CD4-positive, alpha-beta T cell treated with Interleukin-12 subunit alpha and Interleukin-12 subunit beta, for 1 hour (primary cell): ENCODE measurements at regions not wholly inside any gene's neighbourhood (a gene's known extent, or its start where the extent isn't known, plus 50 kb on each side); places are given as distances from the start of the nearest gene placed in this dataset.
"Not testable (repeated sequence)": the region's sequence is repeated elsewhere in the genome, so short reads cannot be mapped to it uniquely, and the experiment has no call there.

Experiments used
- DNase-seq: peaks from one replicate; pipeline ENCODE4 v3.0.0-alpha.2; 2020

DNA sequence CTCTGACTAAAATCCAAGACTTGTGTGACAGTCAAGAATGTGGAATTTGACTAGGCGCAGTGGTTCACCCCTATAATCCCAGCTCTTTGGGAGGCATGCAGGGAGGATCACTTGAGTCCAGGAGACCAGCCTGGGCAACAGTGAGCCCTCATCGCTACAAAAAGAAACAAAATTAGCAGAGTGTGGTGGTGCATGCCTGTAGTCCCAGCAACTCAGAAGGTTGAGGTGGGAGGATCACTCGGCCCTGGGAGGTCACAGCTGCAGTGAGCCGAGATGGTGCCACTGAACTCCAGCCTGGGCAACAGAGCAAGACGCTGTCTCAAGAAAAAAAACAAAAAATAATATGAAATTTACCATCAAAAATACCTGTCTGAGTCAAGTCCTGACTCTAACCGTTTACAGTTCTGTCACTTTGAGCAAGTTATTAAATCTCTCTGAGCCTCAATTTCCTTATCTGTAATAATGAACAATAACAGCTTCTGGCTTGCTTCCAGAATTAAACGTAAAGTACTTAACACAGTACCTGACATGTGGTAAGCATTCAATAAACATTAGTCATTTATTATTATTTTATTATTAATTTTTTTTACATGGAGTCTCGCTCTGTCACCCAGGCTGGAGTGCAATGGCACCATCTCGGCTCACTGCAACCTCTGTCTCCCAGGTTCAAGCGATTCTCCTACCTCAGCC, 204.6 kb upstream of the TSC22D1 start:
- no peak for DNase-seq

DNA sequence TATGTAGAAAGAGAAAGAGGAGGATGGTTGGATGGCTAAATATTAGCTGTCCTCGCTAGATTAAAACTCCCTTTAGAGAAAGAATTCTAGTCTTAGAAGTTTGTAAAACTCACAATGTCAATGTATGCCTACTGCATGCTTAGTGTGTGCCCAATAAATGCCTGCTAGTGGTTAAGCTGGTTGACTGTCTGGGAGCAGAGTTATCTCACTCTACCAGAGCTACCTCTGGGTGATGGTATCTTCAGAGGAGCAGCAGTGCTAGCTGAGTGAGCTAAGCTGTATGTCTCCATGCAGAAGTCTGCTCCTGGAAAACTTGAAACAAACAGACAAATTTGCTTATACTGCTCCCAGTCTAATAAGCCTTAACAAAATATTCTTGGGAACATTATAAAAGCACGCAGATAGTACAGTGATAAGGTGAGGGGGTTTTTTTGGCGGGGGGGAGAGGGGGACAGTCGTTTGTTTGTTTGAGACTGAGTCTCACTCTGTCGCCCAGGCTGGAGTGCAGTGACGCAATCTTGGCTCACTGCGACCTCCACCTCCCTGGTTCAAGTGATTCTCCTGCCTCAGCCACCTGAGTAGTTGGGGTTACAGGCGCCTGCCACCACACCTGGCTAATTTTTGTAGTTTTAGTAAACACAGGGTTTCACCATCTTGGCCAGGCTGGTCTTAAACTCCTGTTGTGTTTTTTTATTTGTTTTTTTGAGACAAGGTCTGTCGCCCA, 202.8 kb upstream of the TSC22D1 start:
- DNase-seq: no peak

DNA sequence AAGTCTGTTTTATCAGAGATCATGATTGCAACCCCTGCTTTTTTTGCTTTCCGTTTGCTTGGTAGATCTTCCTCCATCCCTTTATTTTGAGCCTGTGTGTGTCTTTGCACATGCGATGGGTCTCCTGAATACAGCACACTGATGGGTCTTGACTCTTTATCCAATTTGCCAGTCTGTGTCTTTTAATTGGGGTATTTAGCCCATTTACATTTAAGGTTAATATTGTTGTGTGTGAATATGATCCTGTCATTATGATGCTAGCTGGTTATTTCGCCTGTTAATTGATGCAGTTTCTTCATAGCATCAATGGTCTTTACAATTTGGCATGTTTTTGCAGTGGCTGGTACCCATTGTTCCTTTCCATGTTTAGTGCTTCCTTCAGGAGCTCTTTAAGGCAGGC, 199.2 kb upstream of the TSC22D1 start:
- DNase-seq: not testable (repeated sequence)

DNA sequence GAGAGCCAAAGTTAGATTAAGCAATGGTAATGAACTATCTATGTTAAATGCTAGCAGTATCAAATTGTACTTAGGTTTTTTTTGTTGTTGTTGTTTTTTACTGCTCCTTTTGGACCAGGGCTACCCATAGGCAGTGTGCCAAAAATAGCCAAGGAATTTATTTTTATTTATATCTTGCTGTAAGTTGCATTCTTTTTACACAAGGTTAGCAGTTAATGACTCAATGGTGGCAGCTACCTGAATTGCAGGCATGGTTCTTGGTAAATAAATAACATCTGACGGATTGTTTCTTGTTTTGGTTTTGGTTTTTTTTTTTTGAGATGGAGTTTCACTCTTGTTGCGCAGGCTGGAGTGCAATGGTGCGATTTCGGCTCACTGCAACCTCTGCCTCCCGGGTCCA, 194.8 kb upstream of the TSC22D1 start:
- DNase-seq: no peak

DNA sequence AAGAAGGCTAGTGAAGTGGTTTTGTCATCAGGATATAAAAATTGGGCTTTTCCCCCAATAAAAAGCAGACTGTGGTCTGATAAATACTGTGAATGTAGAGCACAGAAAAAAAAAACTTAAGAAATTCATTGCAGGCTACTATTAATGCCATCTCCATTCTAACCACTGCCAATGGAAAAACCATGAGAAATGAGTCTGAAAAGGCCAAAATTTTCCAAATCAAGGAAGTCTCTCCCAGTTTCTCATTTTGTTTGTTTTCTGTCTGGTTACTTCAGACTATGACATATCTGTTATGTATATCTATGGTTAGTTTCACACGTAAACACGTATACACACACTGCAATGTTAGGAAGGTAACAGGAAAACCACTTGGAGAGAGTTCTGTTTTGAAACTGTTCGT, 193.6 kb upstream of the TSC22D1 start:
- DNase-seq: no peak

DNA sequence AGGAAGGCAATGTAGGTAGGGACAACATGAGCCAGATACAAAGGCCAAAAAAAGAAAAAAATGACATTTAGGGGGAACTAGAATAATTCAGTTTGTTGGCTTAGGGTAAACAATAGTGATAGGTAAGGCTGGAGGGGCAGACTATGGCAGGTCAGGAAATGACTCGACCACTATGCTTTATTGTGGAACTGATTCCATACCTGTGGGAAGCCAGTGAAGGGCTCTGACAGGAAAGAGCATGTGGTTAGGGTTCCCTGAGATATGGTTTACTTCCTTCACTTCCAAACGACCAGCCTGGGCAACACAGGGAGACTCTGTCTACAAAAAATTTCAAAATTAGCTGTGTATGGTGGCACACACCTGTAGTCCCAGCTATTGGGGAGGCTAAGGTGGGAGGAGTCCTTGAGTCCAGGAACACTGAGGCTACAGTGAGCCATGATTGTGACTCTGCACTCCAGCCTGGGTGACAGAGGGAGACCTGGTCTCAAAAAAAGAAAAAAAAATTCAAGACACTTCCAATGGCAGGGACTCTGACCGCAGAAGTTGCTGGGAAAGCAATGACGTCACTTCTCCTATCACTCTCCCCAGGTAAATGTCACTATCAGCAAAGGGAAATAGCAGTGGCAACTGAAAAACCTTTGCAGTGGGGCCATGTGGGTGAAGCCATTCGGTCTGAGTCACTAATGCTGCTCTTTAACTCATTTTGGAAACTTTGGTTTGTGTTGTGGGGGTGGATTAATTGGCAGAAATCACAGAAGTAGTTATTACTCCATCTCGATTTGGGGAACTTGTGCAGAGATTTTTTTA, 192.8 kb upstream of the TSC22D1 start:
- no peak for DNase-seq

DNA sequence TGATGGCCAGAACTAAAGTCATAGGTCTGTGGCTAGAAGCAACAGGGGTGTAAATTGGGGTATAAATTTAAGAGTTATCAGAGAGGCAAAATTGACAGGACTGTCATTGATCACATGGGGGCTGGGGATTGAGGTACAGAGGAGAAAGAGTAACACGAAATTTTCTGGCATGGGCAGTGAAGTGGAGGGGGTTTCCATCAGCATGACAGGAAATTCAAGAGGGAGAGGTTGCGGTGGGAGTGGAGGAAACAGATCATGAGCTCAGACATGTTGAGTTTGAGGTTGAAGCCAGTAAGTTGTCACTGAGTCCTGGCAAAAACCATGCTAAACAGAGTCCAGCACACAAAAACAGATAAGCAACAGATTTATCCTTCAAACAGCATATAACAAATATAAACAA, 192.1 kb upstream of the TSC22D1 start:
- DNase-seq: peak; percentile 35

DNA sequence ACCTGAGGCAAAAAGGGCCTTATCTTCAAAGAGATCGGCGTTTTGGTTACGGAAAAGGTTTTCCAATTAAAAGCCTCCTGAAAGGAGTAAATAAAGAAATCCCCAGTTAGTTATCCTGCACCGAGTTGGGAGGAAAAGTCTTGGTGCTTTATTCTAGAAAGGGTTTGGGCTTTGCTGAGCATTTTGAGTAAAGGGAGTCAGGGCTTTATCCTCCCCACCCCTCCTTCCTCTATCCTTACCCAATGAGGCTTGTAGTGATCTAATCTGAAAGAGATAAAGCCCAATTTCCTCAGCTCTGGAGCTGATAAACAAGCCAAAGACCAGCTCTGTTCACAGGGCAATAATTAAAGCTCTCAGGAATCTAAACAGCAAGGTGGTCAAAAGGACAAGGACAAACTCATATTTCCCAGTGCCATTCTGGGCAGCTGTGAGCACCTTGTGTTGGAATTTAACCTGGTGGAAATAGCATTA, 188.9 kb upstream of the TSC22D1 start:
- DNase-seq: no peak

DNA sequence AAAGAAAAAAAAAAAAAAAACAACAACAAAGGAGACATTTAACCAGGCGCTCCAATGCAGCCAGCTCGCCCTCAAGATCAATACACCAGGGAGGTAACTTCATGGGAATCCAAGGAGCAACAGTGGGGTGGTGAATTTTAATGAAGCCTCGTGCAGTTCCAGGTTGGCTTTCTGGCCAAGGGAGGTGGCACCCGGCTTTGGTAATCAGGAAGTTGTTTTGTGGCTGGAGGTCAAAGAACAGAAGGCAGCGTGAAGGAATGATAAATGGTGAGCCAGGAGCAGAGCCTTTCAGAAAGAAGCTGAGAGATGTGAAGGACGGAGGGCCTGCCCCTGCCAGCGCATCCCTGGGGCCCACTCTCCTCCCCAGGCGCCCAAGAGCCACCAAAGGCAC, 188.2 kb upstream of the TSC22D1 start:
- DNase-seq: no peak

DNA sequence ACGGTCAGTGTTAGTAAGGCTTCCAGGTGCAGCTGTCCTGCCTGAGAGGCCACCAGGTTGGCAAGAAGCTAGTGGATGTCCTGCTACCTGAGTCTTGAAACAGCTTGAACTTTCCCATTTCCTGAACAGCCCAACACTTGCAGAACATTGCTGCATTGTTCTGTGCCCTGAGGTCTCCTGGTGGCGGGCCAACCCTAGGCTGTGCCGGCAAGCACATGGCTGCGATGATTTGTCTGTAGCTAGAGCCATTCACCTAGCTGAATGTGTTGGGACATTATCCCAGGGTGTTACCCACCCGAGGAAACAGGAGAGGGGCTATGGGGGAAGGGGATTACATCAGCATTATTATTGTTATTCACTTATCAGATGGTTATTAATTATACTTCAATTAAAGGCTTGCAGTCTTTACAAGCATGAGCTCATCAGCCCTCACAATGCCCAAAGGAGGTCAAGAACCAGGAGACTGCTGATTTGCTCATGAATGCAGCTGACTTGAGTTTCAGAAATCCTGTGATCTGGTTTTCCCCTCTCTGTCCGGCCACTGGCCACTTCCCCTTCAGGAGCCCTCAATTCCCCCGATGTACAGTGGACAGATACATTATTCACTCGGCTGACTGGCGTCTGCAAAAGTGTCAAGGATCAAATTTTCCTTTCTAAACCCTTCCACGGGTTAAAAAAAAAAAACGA, 187.6 kb upstream of the TSC22D1 start:
- no peak for DNase-seq

DNA sequence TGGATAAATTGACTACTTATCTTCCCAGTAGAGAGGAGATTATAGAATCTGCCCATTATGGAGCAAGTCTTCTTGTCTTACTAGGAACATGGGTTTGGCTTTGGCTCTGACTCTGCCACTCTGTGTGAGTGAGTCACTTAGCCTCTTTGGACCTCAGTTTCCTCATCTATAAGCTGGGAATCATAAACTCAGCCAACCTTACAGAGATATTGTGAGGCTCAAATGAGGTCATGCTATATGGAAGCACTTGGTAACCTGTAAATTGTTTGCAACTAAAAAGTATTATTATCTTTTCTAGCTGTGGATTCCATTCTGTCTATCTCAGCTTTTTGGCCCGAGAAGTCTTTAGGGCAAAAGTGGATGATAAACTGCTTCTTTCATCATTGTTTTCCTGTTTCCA, 186.8 kb upstream of the TSC22D1 start:
- DNase-seq: no peak

DNA sequence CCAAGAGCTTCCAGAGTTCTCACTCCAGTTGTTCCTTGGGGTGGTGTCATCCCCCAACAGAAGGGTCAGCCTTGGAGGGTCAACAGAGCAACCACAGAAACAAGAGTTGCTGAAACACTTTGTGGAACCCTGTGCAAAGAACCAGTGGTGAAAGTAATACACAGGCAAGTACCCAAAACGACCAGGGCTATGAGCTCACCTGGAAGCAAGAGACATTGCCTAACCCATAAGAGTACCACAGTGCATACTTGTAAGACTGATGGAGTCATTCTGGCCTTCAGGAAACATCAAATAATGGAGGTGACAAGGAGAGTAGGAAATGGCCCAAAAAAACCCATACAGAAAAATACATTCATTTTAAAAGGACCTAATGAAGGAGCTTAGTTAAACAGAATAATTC, 184.3 kb upstream of the TSC22D1 start:
- no peak for DNase-seq

DNA sequence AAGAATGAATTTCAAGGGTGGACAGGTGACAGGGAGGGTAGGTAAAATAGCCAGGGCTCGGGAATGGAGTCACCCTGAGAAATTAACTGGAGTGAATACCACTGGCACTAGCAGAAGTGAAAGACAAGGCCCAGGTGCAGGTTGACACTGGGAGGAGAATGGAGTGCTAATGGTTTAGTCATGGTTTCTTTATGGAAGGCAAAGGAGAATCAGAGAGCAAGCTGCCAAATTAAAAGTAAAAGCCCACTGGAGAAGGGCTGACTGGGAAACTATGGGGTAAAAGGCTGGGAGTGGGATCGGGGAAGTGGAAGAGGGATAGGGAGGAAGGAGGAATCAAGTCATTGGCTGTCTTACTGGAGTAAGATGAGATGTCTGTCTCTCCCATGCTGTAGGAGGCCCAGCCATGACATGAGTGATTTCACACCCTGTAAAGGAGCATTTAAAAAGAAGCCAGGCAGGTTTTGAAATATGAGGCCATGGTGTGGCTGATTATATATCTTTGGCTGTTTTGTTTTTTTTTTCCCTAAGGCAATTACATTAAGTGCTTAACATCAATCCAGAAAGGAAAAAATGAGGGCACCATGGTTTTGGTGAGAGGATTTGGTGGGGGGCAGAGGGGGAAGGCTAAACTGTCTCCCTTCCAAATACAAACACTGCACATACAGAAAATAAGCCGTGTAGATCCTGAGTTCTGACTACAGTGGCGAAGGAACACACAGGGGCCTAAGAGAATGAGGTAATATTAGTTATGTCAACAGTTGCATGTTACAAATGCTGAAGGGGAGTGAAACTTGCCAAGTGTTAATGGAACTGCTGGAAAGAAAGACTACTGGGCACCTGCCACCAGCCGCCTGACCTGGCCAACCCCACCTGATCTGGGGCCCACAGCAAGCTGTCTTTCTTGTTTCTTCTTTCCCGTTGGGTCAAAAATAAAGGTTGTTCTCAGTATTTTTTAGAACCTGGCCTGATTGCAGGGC, 183.5 kb upstream of the TSC22D1 start:
- DNase-seq: no peak

DNA sequence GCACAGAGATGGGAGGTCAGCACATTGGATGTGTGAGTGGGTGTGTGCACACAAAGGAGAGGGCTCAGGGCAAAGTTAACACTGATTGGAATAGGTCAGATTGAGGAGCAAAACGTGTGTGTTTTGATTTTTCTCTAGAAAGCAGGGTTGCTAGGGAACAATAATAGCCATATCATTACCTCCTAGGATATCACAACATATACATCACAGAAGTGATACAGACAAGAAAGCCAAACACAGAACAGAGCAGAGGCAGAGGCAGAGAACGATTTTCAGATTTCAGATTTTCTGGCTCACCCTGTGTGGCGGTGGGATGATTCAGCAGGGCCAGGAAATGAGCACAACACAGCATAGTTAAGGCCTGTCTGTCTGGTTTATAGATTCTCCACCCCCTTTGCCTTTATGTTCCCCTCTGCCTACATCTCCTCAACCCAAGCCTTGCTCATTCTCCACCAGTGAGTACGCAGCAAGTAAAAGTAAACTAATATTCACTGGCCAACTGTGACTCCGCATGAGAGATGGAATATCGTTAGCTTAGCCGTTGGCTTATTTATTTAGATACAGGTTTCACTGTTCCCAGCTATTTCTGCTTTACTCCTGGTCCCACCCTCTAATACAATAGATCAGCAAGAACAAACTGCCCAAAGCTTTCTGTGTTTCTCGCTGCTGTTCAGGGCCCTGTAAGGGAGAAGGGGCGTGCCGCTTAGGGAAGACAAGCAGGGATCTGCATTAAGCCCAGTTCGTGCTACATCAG, 182.7 kb upstream of the TSC22D1 start:
- DNase-seq: no peak

DNA sequence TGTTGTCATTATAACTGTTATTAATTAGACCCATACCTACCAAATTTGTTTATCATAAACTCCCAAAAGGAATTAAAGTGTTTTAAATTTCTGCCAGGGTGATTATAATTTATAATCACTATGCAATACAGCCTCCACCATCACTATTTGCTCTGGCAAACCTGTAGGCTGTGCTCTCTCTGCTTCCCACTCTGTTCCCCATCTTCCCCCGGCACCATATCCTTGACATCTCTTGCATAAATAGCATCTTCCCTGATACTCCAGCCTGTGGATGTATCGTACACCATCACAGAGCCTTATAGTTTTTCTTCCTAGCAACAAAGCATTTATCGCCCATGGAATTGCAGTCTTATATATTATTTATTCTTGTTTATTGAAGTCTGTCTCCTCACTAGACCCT, 181.5 kb upstream of the TSC22D1 start:
- DNase-seq: no peak

DNA sequence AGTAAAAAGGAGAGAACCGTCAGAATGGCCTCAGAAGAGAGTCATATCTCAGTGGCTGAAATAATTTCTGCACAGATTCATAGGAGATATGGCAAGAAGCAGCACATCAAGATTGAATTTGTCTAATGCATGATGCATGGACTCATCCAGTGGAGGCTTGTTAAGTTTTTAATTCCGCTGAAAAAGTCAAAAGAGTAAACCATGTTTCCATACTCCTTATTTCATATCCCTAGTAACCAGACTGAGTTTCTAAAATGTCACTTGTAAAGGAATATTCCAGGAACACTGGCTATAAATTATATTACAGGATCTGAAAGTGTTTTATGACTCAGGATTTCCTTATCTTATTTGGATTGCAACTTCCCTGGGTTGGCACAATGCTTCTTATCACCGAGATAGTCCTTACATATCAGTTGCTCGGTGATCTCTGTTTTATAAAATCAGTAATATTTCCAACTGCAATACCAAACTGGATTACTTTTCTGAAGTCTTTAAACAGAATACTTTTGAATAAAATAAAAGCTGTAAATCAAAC, 180.2 kb upstream of the TSC22D1 start:
- no peak for DNase-seq

DNA sequence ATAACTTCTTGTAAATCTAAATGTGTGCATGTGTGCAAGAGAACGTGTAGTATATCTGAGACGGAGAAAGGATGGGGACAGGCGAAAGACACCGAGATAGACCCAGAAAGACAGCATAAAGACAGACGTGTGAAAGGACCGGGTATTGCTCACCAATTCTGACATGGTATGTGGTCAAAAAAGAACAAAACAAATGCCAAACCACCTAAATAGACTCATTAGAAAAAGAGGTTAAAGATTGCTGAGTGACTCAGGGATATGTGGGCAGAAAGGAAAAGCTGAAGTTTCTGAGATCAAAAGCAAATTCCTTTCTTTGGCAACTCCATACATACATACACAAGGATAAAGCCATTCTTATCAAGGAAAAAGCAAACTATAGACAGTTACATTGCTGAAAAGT, 179.7 kb upstream of the TSC22D1 start:
- no peak for DNase-seq

DNA sequence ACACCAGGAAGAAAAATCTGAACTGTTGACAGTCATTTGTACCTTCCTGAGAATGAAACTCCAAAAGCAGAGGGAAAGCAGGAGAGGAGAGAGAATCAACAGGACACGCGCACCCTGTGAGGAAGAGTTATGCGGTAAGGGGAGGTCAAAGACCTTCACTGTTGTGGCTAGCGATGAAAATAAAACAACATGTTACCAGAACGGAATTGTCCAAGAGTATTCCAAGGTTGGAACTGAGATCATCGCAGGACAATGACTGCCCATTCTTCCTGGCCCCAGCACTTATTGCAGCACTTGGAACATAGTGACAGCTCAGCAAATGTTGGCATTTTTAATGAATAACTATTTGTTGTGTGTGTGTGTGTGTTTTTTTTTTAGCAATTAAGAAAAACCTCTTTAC, 176.0 kb upstream of the TSC22D1 start:
- no peak for DNase-seq

DNA sequence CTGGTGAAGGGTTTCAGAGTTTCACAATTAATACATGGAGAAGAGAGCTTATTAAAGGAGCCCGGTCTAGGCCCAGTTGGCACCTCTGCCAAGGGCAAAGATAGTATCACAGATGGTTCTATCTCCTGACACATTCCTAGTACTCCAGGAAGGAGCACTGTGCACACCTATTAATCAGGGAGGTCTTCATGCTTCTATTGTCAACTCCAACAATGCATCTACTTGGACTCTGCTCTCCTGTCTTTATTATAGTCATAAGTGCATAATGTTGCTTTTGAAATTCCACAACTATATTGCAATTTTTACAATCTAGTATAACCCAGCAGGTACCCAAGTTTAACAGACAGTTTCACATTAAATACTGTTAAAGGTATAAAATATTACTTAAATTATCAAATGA, 174.5 kb upstream of the TSC22D1 start:
- DNase-seq: no peak

DNA sequence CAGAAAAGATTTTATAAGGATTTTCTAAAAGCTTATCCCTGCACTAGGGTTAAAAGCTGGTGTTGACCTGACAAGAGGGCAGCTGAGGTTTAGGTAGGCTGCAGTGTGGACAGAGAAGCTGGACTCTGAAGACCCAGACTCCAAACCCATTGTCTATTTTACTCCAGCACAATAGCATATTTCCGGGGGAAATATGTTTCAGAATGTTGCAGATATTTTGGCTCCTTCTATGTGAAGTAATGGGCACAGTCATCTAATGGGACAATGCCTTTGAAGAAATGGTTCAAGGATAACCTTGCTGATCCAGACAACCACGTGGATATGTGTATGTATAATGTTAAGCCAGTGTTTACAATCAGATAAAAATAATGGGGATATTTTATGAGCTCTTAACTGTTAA, 173.8 kb upstream of the TSC22D1 start:
- DNase-seq: no peak

DNA sequence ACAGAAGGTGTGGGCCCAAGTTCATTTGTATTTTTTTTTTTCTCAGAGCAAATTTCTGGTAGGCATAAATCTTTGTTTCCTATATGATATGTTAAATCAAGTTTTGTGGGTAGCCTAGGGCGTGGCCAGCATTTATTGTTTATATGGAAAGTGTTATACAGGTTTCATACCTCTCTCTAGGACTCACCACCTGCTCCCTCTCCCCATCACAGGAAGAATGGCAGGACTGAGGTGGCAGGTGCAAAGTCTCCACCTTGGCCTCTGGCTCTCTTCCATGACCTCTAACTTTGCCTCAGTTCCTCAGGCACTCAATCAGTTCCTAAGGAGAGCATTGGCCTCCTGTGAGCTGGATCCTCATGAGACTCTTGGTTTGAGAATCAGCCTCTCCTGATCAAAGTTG, 172.3 kb upstream of the TSC22D1 start:
- DNase-seq: no peak
